ENCODE measurements at regions not wholly inside any gene's neighbourhood (a gene's known extent, or its start where the extent isn't known, plus 50 kb on each side); places are given as distances from the start of the nearest gene placed in this dataset.
"Not testable (repeated sequence)": the region's sequence is repeated elsewhere in the genome, so short reads cannot be mapped to it uniquely, and the experiment has no call there.

- no TSS peak for BruUV-seq (replicated peaks)
- Histone ChIP-seq H3K4me3 (ENCODE audit: low read depth, low read length) (no peak overlapping the region), H3K27me3 (replicated peaks; ENCODE audit: control insufficient read depth, insufficient read depth, low read length) (no peaks in the 10 kb centered on the region), H3K36me3 (ENCODE audit: control insufficient read depth, insufficient read depth, low read length) (no peaks in the 10 kb centered on the region), H3K4me1 (no peaks in the 10 kb centered on the region), H3K9me3 (no peaks in the 10 kb centered on the region)
- Mint-ChIP-seq H3K4me3 (ENCODE audit: unreplicated experiment) (no peak overlapping the region), H3K27ac (ENCODE audit: unreplicated experiment) (no peak overlapping the region), H3K4me1 (ENCODE audit: low read depth, unreplicated experiment) (no peaks in the 10 kb centered on the region), H3K27me3 (ENCODE audit: insufficient read depth, unreplicated experiment) (peaks cover 4% of the 10 kb centered on the region), H3K36me3 (ENCODE audit: insufficient read depth, unreplicated experiment) (no peaks in the 10 kb centered on the region), H3K9me3 (ENCODE audit: unreplicated experiment) (peaks cover 4% of the 10 kb centered on the region)
- ChIA-PET POLR2A (no interaction called here), CTCF (no interaction called here)
- intact Hi-C loops (cut with micrococcal nuclease; ENCODE audit: unreplicated experiment) = no loop called here
- no peak for TF ChIP-seq CTCF (IDR thresholded peaks at IDR 0.05; ENCODE audit: insufficient read depth in 1 of 2, low read depth in 1 of 2, low read length in 1 of 2, severe bottlenecking in 1 of 2, unreplicated experiment in 1 of 2)
- no peak for DNase-seq
Measured at GRCh38 chr6:90887764-90888163, 300.9 kb upstream of the MAP3K7 start.

GRCh38 chr6:90885611-90886056 is 298.8 kb upstream of the MAP3K7 start:
- Mint-ChIP-seq H3K27me3 (ENCODE audit: insufficient read depth, unreplicated experiment) (peaks cover 3% of the 10 kb centered on the region), H3K9me3 (ENCODE audit: unreplicated experiment) (peaks cover 12% of the 10 kb centered on the region), H3K4me3 (ENCODE audit: unreplicated experiment) (no peak overlapping the region), H3K4me1 (ENCODE audit: low read depth, unreplicated experiment) (no peaks in the 10 kb centered on the region), H3K27ac (ENCODE audit: unreplicated experiment) (no peak overlapping the region), H3K36me3 (ENCODE audit: insufficient read depth, unreplicated experiment) (no peaks in the 10 kb centered on the region)
- H3K4me1 ChIP-seq = no peaks in the 10 kb centered on the region
- no peak for DNase-seq
- H3K36me3 ChIP-seq (ENCODE audit: control insufficient read depth, insufficient read depth, low read length) = no peaks in the 10 kb centered on the region
- ChIA-PET POLR2A (no interaction called here), CTCF (no interaction called here)
- no peak overlapping the region for H3K4me3 ChIP-seq (ENCODE audit: low read depth, low read length)
- H3K27me3 ChIP-seq (replicated peaks; ENCODE audit: control insufficient read depth, insufficient read depth, low read length) = no peaks in the 10 kb centered on the region
- H3K9me3 ChIP-seq = no peaks in the 10 kb centered on the region
- intact Hi-C loops (cut with micrococcal nuclease; ENCODE audit: unreplicated experiment) = no loop called here
- no peak for TF ChIP-seq CTCF (IDR thresholded peaks at IDR 0.05; ENCODE audit: insufficient read depth in 1 of 2, low read depth in 1 of 2, low read length in 1 of 2, severe bottlenecking in 1 of 2, unreplicated experiment in 1 of 2)
- no TSS peak for BruUV-seq (replicated peaks)

GRCh38 chr6:90885137-90885536 is 298.3 kb upstream of the MAP3K7 start:
- H3K27ac Mint-ChIP-seq (ENCODE audit: unreplicated experiment); H3K27me3 ChIP-seq (replicated peaks; ENCODE audit: control insufficient read depth, insufficient read depth, low read length); H3K4me3 ChIP-seq (ENCODE audit: low read depth, low read length); H3K4me3 Mint-ChIP-seq (ENCODE audit: unreplicated experiment); intact Hi-C loops (cut with micrococcal nuclease; ENCODE audit: unreplicated experiment); H3K27me3 Mint-ChIP-seq (ENCODE audit: insufficient read depth, unreplicated experiment); BruUV-seq (replicated peaks); H3K36me3 Mint-ChIP-seq (ENCODE audit: insufficient read depth, unreplicated experiment); H3K4me1 Mint-ChIP-seq (ENCODE audit: low read depth, unreplicated experiment); CTCF ChIA-PET; POLR2A ChIA-PET; DNase-seq; H3K9me3 ChIP-seq; H3K36me3 ChIP-seq (ENCODE audit: control insufficient read depth, insufficient read depth, low read length); H3K4me1 ChIP-seq: not testable (repeated sequence)
- peaks cover 12% of the 10 kb centered on the region for H3K9me3 Mint-ChIP-seq (ENCODE audit: unreplicated experiment)

GRCh38 chr6:90877616-90878015 is 290.7 kb upstream of the MAP3K7 start:
- Mint-ChIP-seq H3K27ac (ENCODE audit: unreplicated experiment) (no peak overlapping the region), H3K4me3 (ENCODE audit: unreplicated experiment) (no peak overlapping the region), H3K4me1 (ENCODE audit: low read depth, unreplicated experiment) (no peaks in the 10 kb centered on the region), H3K9me3 (ENCODE audit: unreplicated experiment) (peaks cover 16% of the 10 kb centered on the region), H3K27me3 (ENCODE audit: insufficient read depth, unreplicated experiment) (peaks cover 14% of the 10 kb centered on the region), H3K36me3 (ENCODE audit: insufficient read depth, unreplicated experiment) (no peaks in the 10 kb centered on the region)
- ChIA-PET CTCF (no interaction called here), POLR2A (no interaction called here)
- intact Hi-C loops (cut with micrococcal nuclease; ENCODE audit: unreplicated experiment) = no loop called here
- no TSS peak for BruUV-seq (replicated peaks)
- no peaks in the 10 kb centered on the region for H3K27me3 ChIP-seq (replicated peaks; ENCODE audit: control insufficient read depth, insufficient read depth, low read length)
- H3K4me1 ChIP-seq = no peaks in the 10 kb centered on the region
- DNase-seq = no peak
- no peak for TF ChIP-seq CTCF (IDR thresholded peaks at IDR 0.05; ENCODE audit: insufficient read depth in 1 of 2, low read depth in 1 of 2, low read length in 1 of 2, severe bottlenecking in 1 of 2, unreplicated experiment in 1 of 2)
- H3K9me3 ChIP-seq = no peaks in the 10 kb centered on the region
- H3K36me3 ChIP-seq (ENCODE audit: control insufficient read depth, insufficient read depth, low read length) = no peaks in the 10 kb centered on the region
- H3K4me3 ChIP-seq (ENCODE audit: low read depth, low read length) = no peak overlapping the region

Measured in Caco-2 (cell line).